ENCODE measurements at regions not wholly inside any gene's neighbourhood (a gene's known extent, or its start where the extent isn't known, plus 50 kb on each side); places are given as distances from the start of the nearest gene placed in this dataset.

DNA sequence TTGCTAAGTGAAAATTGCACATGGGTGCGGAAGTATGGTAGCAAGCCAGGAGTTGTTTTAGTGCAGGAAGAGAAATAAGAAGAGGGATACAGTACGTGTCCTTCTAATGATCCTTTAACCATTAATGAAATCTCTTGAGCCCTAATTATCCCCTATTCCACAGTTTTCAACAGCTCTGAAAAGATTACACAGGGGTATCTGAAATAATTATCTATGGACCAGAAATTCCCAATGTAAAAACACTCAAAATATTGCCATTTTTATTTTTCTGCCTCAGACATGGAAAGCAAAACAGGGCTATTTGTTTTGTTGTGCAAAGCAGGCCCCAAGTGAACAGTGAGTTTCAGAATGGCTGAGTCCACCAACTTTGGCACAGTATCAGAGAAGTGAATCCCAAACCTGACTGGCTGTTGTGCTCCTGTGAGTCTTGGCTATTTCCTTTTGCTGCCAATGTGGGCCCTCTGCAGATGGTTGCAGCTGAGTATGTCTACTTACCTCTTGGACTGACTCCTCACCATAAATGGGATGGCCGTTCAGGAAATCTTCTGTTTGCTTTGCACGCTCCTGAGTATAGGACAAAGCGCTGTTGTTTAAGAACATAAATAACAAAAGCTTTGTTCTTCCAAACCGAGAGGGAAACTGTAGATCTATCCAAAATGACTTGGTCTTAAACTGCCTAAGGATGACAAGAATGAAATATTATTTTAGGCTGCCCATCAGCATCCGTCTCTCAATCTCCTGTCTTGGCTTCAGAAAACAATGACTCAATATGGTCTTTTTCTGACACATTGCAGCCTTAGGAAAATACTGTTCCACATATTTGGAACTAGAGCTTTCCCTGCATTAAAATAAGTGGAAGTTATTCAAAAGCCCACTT, 204.1 kb downstream of the DEPDC1B start:
- no peaks in the 10 kb centered on the region for H3K36me3 ChIP-seq (ENCODE audit: control insufficient read depth in 2 of 2, insufficient read depth in 2 of 2, low read length in 1 of 2)
- no peak overlapping the region for H3K27ac ChIP-seq (ENCODE audit: control insufficient read depth, insufficient read depth)
- H2AFZ ChIP-seq (ENCODE audit: control insufficient read depth, low read depth, low read length), result no peak overlapping the region
- no peaks in the 10 kb centered on the region for H4K20me1 ChIP-seq (ENCODE audit: control insufficient read depth, insufficient read depth)
- FAIRE-seq (no peak), DNase-seq (ENCODE audit: low read depth, low spot score) (no peak), ATAC-seq (no peak)
- H3K9me3 ChIP-seq (replicated peaks; ENCODE audit: control insufficient read depth, insufficient read depth, low read length), result no peaks in the 10 kb centered on the region; the same call in 2 of the 3 replicates
- ChIA-PET POLR2A (no interaction called here), RAD21 (ENCODE audit: unreplicated experiment) (interaction anchor here (1.5 to 2.1 kb wide), 3 partner anchors 23 to 46 kb away, joined by 3 to 6 read pairs (median 3); no protein-coding TSS in a partner anchor), CTCF (interaction anchor here (1.0 to 1.6 kb wide), 3 partner anchors 8 to 85 kb away, joined by 3 to 4 read pairs (median 4); no protein-coding TSS in a partner anchor), SMC1A (ENCODE audit: uncharacterized antibody, unreplicated experiment) (interaction anchor here (0.6 to 2.4 kb wide), 7 partner anchors 8 to 78 kb away, joined by 3 to 15 read pairs (median 5); no protein-coding TSS in a partner anchor)
- intact Hi-C loops (cut with micrococcal nuclease; ENCODE audit: unreplicated experiment) (no loop called here), in situ Hi-C loops (cut with MboI) (no loop called here)
- H3K4me2 ChIP-seq (ENCODE audit: control insufficient read depth, insufficient read depth), result no peak overlapping the region
- no peaks in the 10 kb centered on the region for H3K79me2 ChIP-seq (ENCODE audit: control insufficient read depth, insufficient read depth, low read length)
- no TSS peak for BruUV-seq (replicated peaks)
- H3K27me3 ChIP-seq (replicated peaks in 1 of 2; ENCODE audit: control insufficient read depth in 2 of 2, insufficient read depth in 2 of 2, low read length in 1 of 2), result no peaks in the 10 kb centered on the region
- no peak overlapping the region for H3K4me3 ChIP-seq
- no peak overlapping the region for H3K9ac ChIP-seq (ENCODE audit: control insufficient read depth, insufficient read depth, low read length)
- peaks cover 17% of the 10 kb centered on the region for H3K4me1 ChIP-seq (ENCODE audit: control insufficient read depth, insufficient read depth, low read length)
- TF ChIP-seq MYC (IDR thresholded peaks at IDR 0.05; ENCODE audit: insufficient read depth, insufficient read length, insufficient replicate concordance, low read length, severe bottlenecking), result no peak
- TF ChIP-seq SREBF1 (IDR thresholded peaks at IDR 0.05; ENCODE audit: low read length), result no peak
- TF ChIP-seq ZNF24 (IDR thresholded peaks at IDR 0.05), result no peak
- TF ChIP-seq, protein P1, sequence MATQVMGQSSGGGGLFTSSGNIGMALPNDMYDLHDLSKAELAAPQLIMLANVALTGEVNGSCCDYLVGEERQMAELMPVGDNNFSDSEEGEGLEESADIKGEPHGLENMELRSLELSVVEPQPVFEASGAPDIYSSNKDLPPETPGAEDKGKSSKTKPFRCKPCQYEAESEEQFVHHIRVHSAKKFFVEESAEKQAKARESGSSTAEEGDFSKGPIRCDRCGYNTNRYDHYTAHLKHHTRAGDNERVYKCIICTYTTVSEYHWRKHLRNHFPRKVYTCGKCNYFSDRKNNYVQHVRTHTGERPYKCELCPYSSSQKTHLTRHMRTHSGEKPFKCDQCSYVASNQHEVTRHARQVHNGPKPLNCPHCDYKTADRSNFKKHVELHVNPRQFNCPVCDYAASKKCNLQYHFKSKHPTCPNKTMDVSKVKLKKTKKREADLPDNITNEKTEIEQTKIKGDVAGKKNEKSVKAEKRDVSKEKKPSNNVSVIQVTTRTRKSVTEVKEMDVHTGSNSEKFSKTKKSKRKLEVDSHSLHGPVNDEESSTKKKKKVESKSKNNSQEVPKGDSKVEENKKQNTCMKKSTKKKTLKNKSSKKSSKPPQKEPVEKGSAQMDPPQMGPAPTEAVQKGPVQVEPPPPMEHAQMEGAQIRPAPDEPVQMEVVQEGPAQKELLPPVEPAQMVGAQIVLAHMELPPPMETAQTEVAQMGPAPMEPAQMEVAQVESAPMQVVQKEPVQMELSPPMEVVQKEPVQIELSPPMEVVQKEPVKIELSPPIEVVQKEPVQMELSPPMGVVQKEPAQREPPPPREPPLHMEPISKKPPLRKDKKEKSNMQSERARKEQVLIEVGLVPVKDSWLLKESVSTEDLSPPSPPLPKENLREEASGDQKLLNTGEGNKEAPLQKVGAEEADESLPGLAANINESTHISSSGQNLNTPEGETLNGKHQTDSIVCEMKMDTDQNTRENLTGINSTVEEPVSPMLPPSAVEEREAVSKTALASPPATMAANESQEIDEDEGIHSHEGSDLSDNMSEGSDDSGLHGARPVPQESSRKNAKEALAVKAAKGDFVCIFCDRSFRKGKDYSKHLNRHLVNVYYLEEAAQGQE (IDR thresholded peaks at IDR 0.05; ENCODE audit: low read depth, low read length), result no peak
- no peak for TF ChIP-seq SMAD5 (IDR thresholded peaks at IDR 0.05; ENCODE audit: low read depth)
- TF ChIP-seq LARP7 (IDR thresholded peaks at IDR 0.05), result no peak
- TF ChIP-seq RBBP5 (conservative IDR thresholded peaks at IDR 0.05), result no peak
- no peak for TF ChIP-seq RELA (IDR thresholded peaks at IDR 0.05; ENCODE audit: borderline replicate concordance, partially characterized antibody)
- TF ChIP-seq, protein P2, sequence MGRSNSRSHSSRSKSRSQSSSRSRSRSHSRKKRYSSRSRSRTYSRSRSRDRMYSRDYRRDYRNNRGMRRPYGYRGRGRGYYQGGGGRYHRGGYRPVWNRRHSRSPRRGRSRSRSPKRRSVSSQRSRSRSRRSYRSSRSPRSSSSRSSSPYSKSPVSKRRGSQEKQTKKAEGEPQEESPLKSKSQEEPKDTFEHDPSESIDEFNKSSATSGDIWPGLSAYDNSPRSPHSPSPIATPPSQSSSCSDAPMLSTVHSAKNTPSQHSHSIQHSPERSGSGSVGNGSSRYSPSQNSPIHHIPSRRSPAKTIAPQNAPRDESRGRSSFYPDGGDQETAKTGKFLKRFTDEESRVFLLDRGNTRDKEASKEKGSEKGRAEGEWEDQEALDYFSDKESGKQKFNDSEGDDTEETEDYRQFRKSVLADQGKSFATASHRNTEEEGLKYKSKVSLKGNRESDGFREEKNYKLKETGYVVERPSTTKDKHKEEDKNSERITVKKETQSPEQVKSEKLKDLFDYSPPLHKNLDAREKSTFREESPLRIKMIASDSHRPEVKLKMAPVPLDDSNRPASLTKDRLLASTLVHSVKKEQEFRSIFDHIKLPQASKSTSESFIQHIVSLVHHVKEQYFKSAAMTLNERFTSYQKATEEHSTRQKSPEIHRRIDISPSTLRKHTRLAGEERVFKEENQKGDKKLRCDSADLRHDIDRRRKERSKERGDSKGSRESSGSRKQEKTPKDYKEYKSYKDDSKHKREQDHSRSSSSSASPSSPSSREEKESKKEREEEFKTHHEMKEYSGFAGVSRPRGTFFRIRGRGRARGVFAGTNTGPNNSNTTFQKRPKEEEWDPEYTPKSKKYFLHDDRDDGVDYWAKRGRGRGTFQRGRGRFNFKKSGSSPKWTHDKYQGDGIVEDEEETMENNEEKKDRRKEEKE (IDR thresholded peaks at IDR 0.05), result no peak
- 73% methylated on average over 7 of the region's 7 CpGs for WGBS (ENCODE audit: insufficient coverage, insufficient replicate concordance, low lambda C conversion rate, missing lambda C conversion rate)
